NB4 (cell line): ENCODE measurements at regions not wholly inside any gene's neighbourhood (a gene's known extent, or its start where the extent isn't known, plus 50 kb on each side); places are given as distances from the start of the nearest gene placed in this dataset.

ENCODE experiments used
- DNase-seq: peaks from one replicate; pipeline ENCODE4 v3.0.0; 2010; ENCODE audit warnings: low read depth
- H3K4me3 ChIP-seq: one replicate; pipeline ENCODE4 v1.5.1; 2011; ENCODE audit warnings: mild to moderate bottlenecking, low read depth, low read length, moderate library complexity
- CTCF ChIP-seq: IDR thresholded peaks from one replicate; pipeline ENCODE4 v1.5.1; 2012; ENCODE audit warnings: low read depth, low read length
- MYC ChIP-seq: IDR thresholded peaks from 2 replicates; pipeline ENCODE4 v1.6.1; 2011; ENCODE audit warnings: low read depth, low read length
- POLR2A ChIP-seq: IDR thresholded peaks from 2 replicates; pipeline ENCODE4 v1.6.1; 2011; ENCODE audit warnings: mild to moderate bottlenecking; ENCODE audit not compliant: insufficient read length; ENCODE audit errors: extremely low read depth
- TF ChIP-seq, protein P1 (sequence below): IDR thresholded peaks from 2 replicates; pipeline ENCODE4 v1.6.1; 2011; ENCODE audit warnings: low read depth, low read length

GRCh38 chr2:198390670-198391069 lies 586.3 kb downstream of the PLCL1 start:
- TF ChIP-seq MYC (no peak), CTCF (no peak), POLR2A (no peak)
- TF ChIP-seq, protein P1, sequence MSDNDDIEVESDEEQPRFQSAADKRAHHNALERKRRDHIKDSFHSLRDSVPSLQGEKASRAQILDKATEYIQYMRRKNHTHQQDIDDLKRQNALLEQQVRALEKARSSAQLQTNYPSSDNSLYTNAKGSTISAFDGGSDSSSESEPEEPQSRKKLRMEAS, result no peak
- no peak overlapping the region for H3K4me3 ChIP-seq
- DNase-seq, result no peak

DNA sequence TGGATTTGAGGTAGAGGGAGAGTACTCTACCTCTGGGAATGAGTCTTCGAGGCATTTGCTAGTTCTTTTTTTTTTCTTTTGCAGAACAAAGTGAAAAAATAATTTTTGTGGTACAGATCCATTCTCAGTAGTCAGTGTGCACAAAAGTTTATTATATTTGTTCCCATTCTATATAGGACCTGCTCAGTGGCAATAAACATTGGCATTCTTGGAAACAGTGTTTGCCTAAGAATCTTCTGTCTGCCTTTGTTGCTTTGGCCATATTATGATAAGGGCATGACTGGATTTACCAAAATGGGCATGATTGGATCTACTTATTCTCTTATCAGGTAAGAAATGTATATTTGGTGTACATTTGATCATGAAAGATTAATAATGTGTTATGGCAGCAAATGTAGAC lies 583.3 kb downstream of the PLCL1 start:
- TF ChIP-seq, protein P1, result no peak
- TF ChIP-seq MYC (no peak), CTCF (no peak), POLR2A (no peak)
- H3K4me3 ChIP-seq, result no peak overlapping the region
- no peak for DNase-seq

DNA sequence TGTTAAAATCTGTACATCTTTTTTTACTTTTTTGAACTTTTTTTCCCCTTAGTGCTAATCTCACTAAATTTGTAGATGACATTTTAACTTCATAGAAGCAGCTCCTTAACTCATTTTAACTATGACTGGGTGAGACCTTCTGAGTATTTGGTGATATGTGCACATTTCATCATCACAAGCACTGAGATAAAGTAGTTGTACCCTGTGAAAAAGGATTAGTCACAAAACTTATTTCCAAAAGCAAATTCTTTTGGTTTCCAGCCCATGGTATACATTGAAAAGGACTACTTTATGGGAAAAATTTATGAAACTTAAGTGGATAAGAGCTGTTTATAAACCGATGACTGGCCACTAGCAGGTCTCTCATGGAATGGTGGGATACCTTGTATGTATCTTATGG lies 581.5 kb downstream of the PLCL1 start:
- DNase-seq, result no peak
- H3K4me3 ChIP-seq, result no peak overlapping the region
- TF ChIP-seq, protein P1, result no peak
- TF ChIP-seq CTCF (no peak), POLR2A (no peak)

DNA sequence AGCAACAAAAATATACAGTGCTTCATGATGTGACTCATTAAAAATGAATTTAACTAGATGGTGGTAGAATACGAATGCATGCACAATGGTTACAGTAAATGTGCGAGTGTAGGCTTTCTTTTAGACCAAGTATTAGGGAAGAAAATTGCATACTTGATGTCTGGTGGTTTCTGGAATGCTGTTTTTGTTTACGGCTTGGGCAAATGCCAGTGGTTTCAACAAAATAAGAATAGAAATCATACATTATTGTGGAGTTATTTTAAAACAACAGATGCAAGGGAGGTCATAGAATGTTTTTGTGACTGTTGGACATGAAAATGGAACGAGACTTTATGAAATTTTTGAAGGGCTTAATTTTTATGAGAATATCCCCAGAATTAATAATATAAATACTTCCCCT lies 580.9 kb downstream of the PLCL1 start:
- DNase-seq, result no peak
- TF ChIP-seq MYC (no peak), POLR2A (no peak), CTCF (no peak)
- TF ChIP-seq, protein P1, result no peak
- no peak overlapping the region for H3K4me3 ChIP-seq

- DNase-seq, result no peak
- no peak overlapping the region for H3K4me3 ChIP-seq
- no peak for TF ChIP-seq CTCF
- TF ChIP-seq MYC, result no peak
- TF ChIP-seq POLR2A, result no peak
- TF ChIP-seq, protein P1, result no peak
Observed at GRCh38 chr2:198383392-198383791, 579.0 kb downstream of the PLCL1 start.

DNA sequence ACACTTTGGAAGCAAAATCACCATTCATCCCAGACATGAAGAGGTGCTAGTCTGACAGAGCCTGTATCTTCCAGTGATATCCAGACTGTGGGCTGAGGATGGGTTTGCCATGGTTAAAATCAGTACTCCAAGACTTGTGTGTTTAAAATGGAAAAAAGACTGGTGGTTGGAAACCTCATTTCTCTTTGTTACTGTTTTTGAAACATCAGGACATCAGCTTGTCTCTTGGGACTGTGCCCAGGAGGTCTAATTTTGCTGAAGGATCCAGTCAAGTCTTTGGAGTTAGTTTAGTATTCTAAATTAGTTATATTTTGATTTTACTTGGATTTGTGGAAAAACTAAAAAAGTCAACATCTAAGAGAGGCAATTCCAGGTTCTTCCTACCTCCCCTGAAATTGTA lies 578.4 kb downstream of the PLCL1 start:
- no peak overlapping the region for H3K4me3 ChIP-seq
- TF ChIP-seq, protein P1, result no peak
- TF ChIP-seq CTCF (no peak), POLR2A (no peak)
- no peak for DNase-seq
